ENCODE measurements at regions not wholly inside any gene's neighbourhood (a gene's known extent, or its start where the extent isn't known, plus 50 kb on each side); places are given as distances from the start of the nearest gene placed in this dataset.

DNA sequence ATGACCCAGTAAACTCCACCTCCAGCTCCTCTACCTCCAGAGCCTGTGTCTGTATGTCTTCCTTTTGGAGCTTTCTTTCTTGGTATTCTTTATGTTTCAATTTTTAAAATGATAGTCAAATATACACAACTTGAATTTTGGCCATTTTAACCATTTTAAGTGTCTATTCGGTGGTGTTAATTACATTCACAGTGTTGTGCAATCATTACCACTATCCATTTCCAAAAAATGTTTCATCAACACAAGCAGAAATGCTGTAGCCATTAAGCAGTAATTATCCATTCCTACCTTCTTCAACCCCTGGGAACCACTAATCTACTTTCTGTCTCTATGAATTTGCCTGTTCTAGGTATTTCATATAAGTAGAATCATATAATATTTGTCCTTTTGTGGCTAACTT is 194.5 kb upstream of the TSC22D2 start:
- DNase-seq, result no peak

DNA sequence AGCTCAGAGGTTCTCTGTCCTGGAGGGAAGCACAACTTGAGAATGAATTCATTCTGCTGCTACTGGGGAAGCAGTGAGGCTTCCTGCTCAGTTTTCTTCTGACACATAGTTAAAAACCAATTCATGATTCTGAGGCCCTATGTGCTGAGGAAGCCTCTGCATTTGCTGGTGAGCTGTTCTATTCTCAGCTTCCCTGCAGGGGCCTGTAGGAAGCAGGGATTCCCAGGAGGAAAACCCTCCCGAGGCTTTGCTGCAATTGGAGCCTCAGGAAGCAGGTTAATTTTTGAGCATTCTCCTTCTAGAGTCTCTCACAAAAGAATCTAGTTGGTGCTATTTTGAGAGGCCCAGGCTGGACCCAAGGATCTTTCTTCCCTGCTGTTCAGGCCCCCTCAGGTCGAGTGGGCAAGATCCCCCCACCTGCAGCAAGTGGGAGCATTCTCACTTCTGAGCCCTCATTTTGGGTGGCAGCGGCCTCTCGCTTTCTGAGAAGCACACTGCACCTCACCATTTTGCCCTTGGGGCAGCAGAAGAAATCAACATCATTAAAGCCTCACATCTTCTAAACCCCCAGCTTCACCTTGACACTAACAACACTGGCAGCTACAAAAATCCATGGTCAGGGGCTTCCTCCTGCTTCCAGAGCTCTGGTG is 197.5 kb upstream of the TSC22D2 start:
- DNase-seq, result no peak

GRCh38 chr3:150203273-150203672 is 204.8 kb upstream of the TSC22D2 start:
- DNase-seq, result no peak

DNA sequence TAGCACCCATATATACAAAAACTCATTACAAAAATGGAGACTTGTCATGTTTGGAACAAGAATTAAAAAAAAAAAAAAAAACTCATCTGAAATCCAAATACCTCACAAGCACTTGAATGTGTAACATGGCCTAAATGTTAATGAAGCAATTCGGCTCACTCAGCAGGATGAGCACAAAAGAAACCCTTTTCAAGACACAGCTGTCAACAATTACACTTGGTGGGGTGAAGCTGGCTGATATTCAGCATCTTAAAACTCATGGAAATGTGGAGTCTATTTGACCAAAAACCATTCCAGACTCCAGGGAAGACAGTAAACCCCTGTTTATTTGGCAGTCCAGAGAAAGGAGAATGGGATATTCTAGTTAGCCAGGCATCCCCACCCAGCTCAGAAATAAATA is 205.4 kb upstream of the TSC22D2 start:
- DNase-seq, result no peak

DNA sequence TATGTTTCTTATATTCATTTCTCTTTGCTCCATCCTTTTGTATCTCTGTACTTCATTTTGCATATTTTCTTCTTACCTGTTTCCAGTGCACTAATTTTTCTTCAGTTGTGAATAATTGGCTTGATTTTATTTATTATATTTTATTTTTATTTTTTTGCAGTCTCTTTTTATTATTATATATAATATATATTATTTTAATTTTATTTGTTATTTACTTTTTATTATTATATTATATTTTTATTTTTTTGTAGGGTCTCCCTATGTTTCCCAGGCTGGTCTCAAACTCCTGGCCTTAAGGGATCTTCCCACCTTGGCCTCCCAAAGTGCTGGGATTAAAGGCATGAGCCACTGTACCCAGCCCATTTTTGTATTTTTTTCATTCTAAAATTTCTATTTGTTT is 213.1 kb upstream of the TSC22D2 start:
- no peak for DNase-seq

DNA sequence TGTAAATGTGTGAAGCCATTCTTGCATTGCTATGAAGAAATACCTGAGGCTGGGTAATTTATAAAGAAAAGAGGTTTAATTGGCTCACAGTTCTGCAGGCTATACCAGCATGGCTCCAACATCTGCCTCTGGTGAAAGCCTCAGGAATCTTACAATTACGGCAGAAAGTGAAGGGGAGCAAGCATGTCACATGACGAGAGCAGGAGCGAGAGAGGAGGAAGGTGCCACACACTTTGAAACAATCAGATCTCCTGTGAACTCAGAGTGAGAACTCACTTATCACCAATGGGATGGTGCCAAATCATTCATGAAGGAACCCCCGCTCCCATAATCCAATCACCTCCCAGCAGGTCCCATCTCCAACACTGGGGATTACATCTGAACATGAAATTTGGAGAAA is 213.6 kb upstream of the TSC22D2 start:
- DNase-seq, result no peak

- DNase-seq, result no peak
Measured at GRCh38 chr3:150184426-150185071, 213.9 kb upstream of the PFN2 start.

DNA sequence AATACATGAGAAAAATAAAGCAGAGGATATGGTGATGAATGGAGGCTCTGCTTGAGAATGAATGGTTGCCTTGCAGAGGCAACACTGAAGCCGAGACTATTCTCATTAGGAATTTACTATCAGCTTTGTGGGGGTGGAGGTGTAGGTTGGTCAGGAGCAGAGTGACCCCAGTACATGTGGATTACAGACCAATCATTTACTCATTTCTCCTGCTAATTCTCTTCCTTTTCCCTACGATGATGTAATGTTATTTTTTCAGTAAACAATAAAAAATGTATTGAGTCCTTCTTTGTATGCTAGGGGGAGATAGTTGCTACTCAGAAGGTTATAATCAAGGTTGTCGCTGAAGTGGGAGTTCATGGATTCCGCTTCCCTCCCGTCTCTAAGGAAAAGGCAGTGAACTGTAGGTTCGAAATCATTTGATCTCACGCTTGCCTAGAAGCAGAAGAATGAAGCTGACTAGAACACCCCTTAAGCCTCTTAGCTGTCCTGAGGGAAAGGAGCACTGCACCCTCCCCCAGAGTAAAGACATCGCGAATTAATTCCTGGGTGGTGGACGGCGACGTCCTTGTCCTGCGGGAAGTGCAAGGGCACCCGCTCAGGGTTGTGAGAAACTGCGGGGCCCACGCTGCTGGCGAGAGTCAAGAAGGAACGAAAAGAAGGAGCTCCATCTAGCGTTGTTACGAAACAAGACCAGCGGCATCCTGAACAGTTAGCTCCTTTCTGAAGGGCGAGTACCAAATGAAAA is 213.2 kb upstream of the PFN2 start:
- peak; percentile 78 for DNase-seq

DNA sequence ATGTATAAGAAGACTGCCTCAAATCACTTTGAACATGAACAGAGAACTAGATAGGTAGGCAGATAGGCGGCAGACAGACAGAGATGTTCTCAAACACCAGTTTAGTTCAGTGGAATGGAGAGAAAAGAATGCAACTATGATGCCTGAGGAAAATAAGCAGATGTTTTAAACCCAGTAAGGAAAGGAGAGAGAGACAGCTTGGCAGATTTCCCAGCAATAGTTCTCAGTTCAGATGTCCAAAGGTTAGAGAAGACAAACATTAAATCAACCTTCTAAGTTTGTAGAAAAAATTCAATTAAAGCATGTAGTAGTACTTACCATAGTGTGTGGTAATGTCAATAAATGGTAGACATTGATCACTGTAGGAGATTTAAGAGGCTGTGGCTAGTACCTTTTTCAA is 209.6 kb upstream of the PFN2 start:
- DNase-seq, result peak; percentile 86

- DNase-seq, result no peak
Measured at GRCh38 chr3:150179330-150179729, 208.6 kb upstream of the PFN2 start.

GRCh38 chr3:150177673-150178381 is 207.1 kb upstream of the PFN2 start:
- no peak for DNase-seq

- DNase-seq, result no peak
Measured at GRCh38 chr3:150174179-150174578, 203.5 kb upstream of the PFN2 start.

- no peak for DNase-seq
Measured at GRCh38 chr3:150172356-150172755, 201.7 kb upstream of the PFN2 start.

DNA sequence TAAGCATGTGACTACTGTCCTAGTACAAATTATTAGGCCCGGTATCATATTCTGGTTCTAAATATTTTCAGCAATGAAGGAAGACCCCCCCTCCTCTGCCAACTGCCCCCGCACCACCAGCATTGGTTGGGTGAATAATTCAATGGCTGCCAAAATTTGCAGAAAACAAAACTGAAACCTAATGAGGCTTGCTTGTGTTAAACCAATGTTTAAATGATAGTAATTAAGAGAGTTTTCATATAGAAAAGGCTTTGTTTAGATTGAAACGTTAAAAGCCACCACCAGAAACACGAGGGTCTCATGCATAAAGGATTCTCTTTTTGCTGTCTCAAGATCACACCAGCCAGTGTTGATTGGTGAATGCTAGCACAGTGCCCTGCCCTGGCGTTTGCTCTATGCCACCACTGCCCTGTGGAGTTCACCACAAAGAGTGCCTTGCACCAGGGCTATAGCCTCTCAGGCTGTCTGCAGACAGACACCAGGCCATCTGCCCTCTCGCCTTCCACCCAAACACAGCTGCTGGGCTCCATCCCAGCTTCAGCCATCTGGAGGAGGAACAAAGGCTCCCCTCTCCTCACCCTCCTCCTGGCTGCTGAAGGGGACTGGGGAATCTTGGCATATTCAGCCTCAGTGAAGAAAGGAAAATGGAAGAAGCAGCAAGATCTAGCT is 200.3 kb upstream of the PFN2 start:
- DNase-seq, result peak; percentile 98

DNA sequence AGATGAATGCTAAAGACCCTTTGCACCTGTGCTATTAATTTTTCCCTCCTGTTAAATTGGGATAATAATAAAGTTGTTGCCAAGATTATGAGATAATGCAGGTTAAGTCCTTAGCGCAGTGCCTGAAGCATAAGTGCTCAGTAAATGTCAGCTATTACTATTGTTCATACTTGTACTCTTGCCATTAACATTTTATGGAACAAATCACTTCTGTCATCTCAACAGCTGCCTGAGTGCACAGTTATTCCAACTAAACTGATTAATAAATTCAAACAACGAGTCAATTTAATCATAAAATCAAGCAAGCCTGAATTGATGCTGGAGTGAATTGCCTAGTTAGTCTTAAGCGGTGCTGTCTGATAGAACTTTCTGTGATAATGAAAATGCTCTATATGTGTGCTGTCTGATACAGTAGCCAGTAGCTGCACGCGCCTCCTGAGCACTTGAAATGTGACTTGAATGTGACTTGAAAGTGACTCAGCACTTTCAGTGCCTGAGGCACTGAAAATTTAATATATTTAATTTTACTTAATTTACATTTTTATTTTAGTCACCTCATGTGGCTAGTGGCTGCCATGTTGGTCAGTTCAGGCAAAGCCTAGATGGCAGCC is 198.7 kb upstream of the PFN2 start:
- no peak for DNase-seq

GRCh38 chr3:150168698-150169097 is 198.0 kb upstream of the PFN2 start:
- peak; percentile 12 for DNase-seq

DNA sequence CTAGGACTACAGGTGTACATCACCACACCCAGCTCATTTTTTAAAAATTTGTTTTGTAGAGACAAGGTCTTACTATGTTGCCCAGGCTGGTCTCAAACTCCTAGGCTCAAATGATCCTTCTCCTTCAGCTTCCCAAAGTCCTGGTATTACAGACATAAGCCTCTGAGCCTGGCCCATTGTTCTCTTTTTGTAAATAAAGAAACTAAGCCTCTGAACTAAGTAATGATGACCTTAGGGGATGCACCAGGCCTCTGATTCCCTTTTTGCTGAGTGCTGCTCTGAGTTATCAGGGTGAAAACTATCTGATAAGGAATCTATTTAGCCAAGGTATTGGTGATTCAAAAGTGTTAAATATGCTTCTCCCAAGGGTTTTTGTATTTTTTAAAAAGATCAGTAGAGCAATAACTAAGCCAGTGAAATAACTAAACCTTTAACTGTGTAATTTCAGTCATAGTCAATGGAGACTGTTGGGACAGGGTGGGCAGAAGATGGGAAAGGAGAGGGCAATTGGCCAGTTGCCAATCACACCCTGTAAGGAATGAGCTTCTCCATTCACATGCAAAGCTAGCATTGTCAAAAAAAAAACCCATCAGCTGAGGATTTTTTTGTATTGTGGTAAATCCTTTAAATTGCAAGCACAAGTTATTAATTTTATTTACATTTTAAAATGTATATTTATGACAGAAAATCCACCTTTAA is 194.8 kb upstream of the PFN2 start:
- no peak for DNase-seq

DNA sequence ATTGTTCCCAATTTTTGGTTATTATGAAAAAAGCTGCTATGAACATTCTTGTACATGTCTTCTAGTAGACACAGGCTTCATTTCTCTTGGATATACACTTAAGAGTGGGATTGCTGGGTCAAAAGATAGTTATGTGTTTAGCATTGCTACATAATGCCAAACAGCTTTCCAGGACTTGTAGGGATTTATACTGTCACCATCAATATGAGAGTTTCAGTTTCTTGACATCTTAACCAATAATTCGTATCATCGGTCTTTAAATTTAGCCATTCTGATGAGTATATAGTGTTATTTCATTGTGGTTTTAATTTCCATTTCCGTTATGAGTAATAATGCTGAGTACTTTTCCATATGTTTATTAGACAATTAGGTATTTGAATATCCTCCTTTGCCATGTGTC is 190.3 kb upstream of the PFN2 start:
- DNase-seq, result no peak

DNA sequence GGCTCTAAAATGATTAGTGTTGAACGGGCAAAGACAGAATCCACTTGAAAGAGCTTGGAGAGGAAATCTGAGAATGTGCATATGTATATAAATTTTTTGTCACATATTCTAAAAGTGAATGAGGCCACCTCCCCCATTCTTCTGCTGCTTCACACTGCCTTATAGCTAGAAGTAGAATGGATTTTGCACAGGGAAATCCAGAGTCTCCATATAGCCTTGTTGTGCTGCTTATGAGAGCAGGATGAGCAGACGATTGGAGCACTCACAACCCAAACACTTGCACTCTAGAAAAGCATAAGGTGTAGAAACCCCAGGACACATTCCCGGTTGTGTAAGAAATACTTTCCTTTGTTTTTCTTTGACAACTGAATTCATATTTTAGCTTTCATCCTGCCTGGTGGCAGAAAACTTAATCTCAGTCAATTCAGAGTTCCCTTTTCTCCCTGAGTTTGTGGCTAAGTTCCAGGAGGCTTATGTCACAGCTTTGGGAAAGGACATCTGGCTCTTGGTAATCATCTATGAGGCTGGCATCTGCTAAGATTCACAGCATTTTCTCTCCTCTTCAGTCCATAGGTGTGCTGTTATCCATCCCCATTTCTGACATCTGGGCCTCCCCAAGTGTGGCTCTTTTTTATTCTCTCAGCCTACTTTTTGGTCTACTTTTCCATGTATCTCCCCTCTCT is 188.4 kb upstream of the PFN2 start:
- peak; percentile 90 for DNase-seq

DNA sequence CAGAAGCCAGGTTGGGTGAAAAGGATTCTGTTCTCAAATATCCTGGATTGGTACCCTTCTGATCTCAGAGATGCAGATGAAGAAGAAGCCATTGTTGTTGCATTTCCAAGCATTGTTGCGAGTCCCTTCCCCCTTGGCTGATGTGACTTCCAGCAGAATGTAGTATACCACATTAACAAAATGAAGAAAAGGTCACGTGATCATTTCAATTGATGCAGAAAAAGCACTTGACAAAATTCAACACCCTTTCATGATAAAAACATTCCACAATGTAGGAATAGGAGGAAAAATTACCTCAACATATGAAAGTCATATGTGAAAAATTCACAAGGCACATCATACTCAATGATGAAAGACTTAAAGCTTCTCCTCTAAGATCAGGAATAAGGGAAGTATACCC is 181.9 kb upstream of the PFN2 start:
- DNase-seq, result no peak

DNA sequence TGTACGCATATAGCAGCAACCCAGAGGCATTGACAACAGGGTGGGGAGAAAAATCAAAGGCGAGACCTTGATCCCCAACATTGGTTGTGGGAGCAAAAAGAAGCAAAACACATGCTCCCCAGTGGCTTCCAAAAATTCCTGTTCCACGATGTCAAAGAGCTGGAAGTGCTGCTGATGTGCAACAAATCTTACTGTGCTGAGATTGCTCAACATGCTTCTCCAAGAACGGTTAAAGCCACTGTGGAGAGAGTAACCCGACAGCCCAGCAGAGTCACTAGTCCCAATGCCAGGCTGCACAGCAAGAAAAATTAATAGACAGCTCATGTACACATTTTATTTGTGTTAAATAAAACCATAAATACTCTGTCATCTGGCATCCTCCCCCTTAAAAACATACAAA is 179.9 kb upstream of the PFN2 start:
- no peak for DNase-seq
